Activated naive CD8-positive, alpha-beta T cell treated with anti-CD3 and anti-CD28 coated beads for 36 hours (primary cell): ENCODE measurements at regions not wholly inside any gene's neighbourhood (a gene's known extent, or its start where the extent isn't known, plus 50 kb on each side); places are given as distances from the start of the nearest gene placed in this dataset.
"Not testable (repeated sequence)": the region's sequence is repeated elsewhere in the genome, so short reads cannot be mapped to it uniquely, and the experiment has no call there.

Experiments
- DNase-seq: peaks from one replicate; pipeline ENCODE4 v3.0.0; 2021
- H3K27ac Mint-ChIP-seq: one replicate; pipeline ENCODE4 v1.8.0; 2022; ENCODE audit warnings: mild to moderate bottlenecking, moderate library complexity, mixed read lengths
- H3K27me3 Mint-ChIP-seq: one replicate; pipeline ENCODE4 v1.8.0; 2022; ENCODE audit warnings: mild to moderate bottlenecking, mixed read lengths
- H3K36me3 Mint-ChIP-seq: one replicate; pipeline ENCODE4 v1.8.0; 2021; ENCODE audit warnings: mild to moderate bottlenecking, mixed read lengths
- H3K4me1 Mint-ChIP-seq: one replicate; pipeline ENCODE4 v1.8.0; 2021; ENCODE audit warnings: mixed read lengths
- H3K4me3 Mint-ChIP-seq: one replicate; pipeline ENCODE4 v1.8.0; 2022; ENCODE audit warnings: mild to moderate bottlenecking, moderate library complexity, mixed read lengths
- H3K9me3 Mint-ChIP-seq: one replicate; pipeline ENCODE4 v1.8.0; 2022; ENCODE audit warnings: mixed read lengths

- H3K27me3 Mint-ChIP-seq, result no peaks in the 10 kb centered on the region
- no peak for DNase-seq
- H3K36me3 Mint-ChIP-seq, result no peaks in the 10 kb centered on the region
- H3K4me1 Mint-ChIP-seq, result no peaks in the 10 kb centered on the region
- H3K4me3 Mint-ChIP-seq, result no peak overlapping the region
- no peak overlapping the region for H3K27ac Mint-ChIP-seq
- H3K9me3 Mint-ChIP-seq, result no peaks in the 10 kb centered on the region
These were observed 580.8 kb upstream of the SLC8A1 start for GRCh38 chr2:41032715-41033114.

- Mint-ChIP-seq H3K27ac (no peak overlapping the region), H3K36me3 (no peaks in the 10 kb centered on the region)
These were observed 581.2 kb upstream of the SLC8A1 start for GRCh38 chr2:41033127-41033526.

GRCh38 chr2:41038408-41038807 lies 586.5 kb upstream of the SLC8A1 start:
- no peak overlapping the region for H3K27ac Mint-ChIP-seq
- no peak for DNase-seq
- H3K9me3 Mint-ChIP-seq, result no peaks in the 10 kb centered on the region
- H3K36me3 Mint-ChIP-seq, result no peaks in the 10 kb centered on the region
- H3K4me1 Mint-ChIP-seq, result no peaks in the 10 kb centered on the region
- no peaks in the 10 kb centered on the region for H3K27me3 Mint-ChIP-seq
- H3K4me3 Mint-ChIP-seq, result no peak overlapping the region

More at GRCh38 chr2:41033127-41033526, 581.2 kb upstream of the SLC8A1 start:
- Mint-ChIP-seq H3K4me1 (no peaks in the 10 kb centered on the region), H3K9me3 (no peaks in the 10 kb centered on the region), H3K27me3 (no peaks in the 10 kb centered on the region), H3K4me3 (no peak overlapping the region)
- no peak for DNase-seq

- not testable (repeated sequence) for H3K4me3 Mint-ChIP-seq, H3K9me3 Mint-ChIP-seq, H3K4me1 Mint-ChIP-seq, H3K36me3 Mint-ChIP-seq, H3K27ac Mint-ChIP-seq, H3K27me3 Mint-ChIP-seq, DNase-seq
These were observed 587.9 kb upstream of the SLC8A1 start for GRCh38 chr2:41039750-41040149.

GRCh38 chr2:41040782-41041520 lies 589.1 kb upstream of the SLC8A1 start:
- Mint-ChIP-seq H3K4me1 (no peaks in the 10 kb centered on the region), H3K4me3 (no peak overlapping the region)

GRCh38 chr2:41042343-41042742 lies 590.5 kb upstream of the SLC8A1 start:
- no peaks in the 10 kb centered on the region for H3K36me3 Mint-ChIP-seq
- H3K4me1 Mint-ChIP-seq, result no peaks in the 10 kb centered on the region
- no peak overlapping the region for H3K4me3 Mint-ChIP-seq
- no peaks in the 10 kb centered on the region for H3K27me3 Mint-ChIP-seq
- H3K9me3 Mint-ChIP-seq, result peaks cover 1% of the 10 kb centered on the region
- H3K27ac Mint-ChIP-seq, result no peak overlapping the region
- DNase-seq, result no peak

More at GRCh38 chr2:41040782-41041520, 589.1 kb upstream of the SLC8A1 start:
- DNase-seq, result no peak
- H3K36me3 Mint-ChIP-seq, result no peaks in the 10 kb centered on the region
- H3K27me3 Mint-ChIP-seq, result no peaks in the 10 kb centered on the region
- no peak overlapping the region for H3K27ac Mint-ChIP-seq
- peaks cover 1% of the 10 kb centered on the region for H3K9me3 Mint-ChIP-seq

GRCh38 chr2:41061356-41061755 lies 609.5 kb upstream of the SLC8A1 start:
- Mint-ChIP-seq H3K27ac (no peak overlapping the region), H3K9me3 (peaks cover 2% of the 10 kb centered on the region), H3K27me3 (no peaks in the 10 kb centered on the region), H3K4me3 (no peak overlapping the region), H3K36me3 (no peaks in the 10 kb centered on the region), H3K4me1 (no peaks in the 10 kb centered on the region)
- DNase-seq, result no peak

GRCh38 chr2:41062336-41062735 lies 610.4 kb upstream of the SLC8A1 start:
- DNase-seq, result no peak
- H3K9me3 Mint-ChIP-seq, result peaks cover 2% of the 10 kb centered on the region
- no peak overlapping the region for H3K4me3 Mint-ChIP-seq
- H3K27me3 Mint-ChIP-seq, result no peaks in the 10 kb centered on the region
- H3K27ac Mint-ChIP-seq, result no peak overlapping the region
- no peaks in the 10 kb centered on the region for H3K4me1 Mint-ChIP-seq
- H3K36me3 Mint-ChIP-seq, result no peaks in the 10 kb centered on the region

- no peak overlapping the region for H3K27ac Mint-ChIP-seq
- DNase-seq, result no peak
These were observed 614.3 kb upstream of the SLC8A1 start for GRCh38 chr2:41066168-41066567.

GRCh38 chr2:41068740-41069139 lies 616.9 kb upstream of the SLC8A1 start:
- Mint-ChIP-seq H3K27me3 (no peaks in the 10 kb centered on the region), H3K4me1 (no peaks in the 10 kb centered on the region)
- no peak for DNase-seq

More at GRCh38 chr2:41066168-41066567, 614.3 kb upstream of the SLC8A1 start:
- peaks cover 2% of the 10 kb centered on the region for H3K9me3 Mint-ChIP-seq
- no peaks in the 10 kb centered on the region for H3K4me1 Mint-ChIP-seq
- no peaks in the 10 kb centered on the region for H3K27me3 Mint-ChIP-seq
- no peak overlapping the region for H3K4me3 Mint-ChIP-seq
- no peaks in the 10 kb centered on the region for H3K36me3 Mint-ChIP-seq

GRCh38 chr2:41078341-41078740 lies 626.5 kb upstream of the SLC8A1 start:
- no peak overlapping the region for H3K4me3 Mint-ChIP-seq
- no peak overlapping the region for H3K27ac Mint-ChIP-seq
- no peak for DNase-seq
- no peaks in the 10 kb centered on the region for H3K9me3 Mint-ChIP-seq
- no peaks in the 10 kb centered on the region for H3K4me1 Mint-ChIP-seq
- no peaks in the 10 kb centered on the region for H3K27me3 Mint-ChIP-seq
- no peaks in the 10 kb centered on the region for H3K36me3 Mint-ChIP-seq

More at GRCh38 chr2:41068740-41069139, 616.9 kb upstream of the SLC8A1 start:
- Mint-ChIP-seq H3K4me3 (no peak overlapping the region), H3K36me3 (no peaks in the 10 kb centered on the region), H3K9me3 (peaks cover 2% of the 10 kb centered on the region), H3K27ac (no peak overlapping the region)

- Mint-ChIP-seq H3K27me3 (no peaks in the 10 kb centered on the region), H3K36me3 (no peaks in the 10 kb centered on the region), H3K4me3 (no peak overlapping the region), H3K9me3 (no peaks in the 10 kb centered on the region), H3K4me1 (no peaks in the 10 kb centered on the region), H3K27ac (no peak overlapping the region)
- DNase-seq, result no peak
These were observed 627.1 kb upstream of the SLC8A1 start for GRCh38 chr2:41079011-41079410.

GRCh38 chr2:41084321-41084720 lies 632.4 kb upstream of the SLC8A1 start:
- Mint-ChIP-seq H3K27ac (no peak overlapping the region), H3K27me3 (no peaks in the 10 kb centered on the region), H3K9me3 (peaks cover 1% of the 10 kb centered on the region), H3K4me3 (no peak overlapping the region), H3K4me1 (no peaks in the 10 kb centered on the region), H3K36me3 (no peaks in the 10 kb centered on the region)
- no peak for DNase-seq

GRCh38 chr2:41087946-41088345 lies 636.1 kb upstream of the SLC8A1 start:
- Mint-ChIP-seq H3K4me3 (no peak overlapping the region), H3K27ac (no peak overlapping the region), H3K36me3 (no peaks in the 10 kb centered on the region), H3K9me3 (peaks cover 3% of the 10 kb centered on the region), H3K27me3 (no peaks in the 10 kb centered on the region), H3K4me1 (no peaks in the 10 kb centered on the region)
- DNase-seq, result no peak

- DNase-seq, result no peak
- H3K4me3 Mint-ChIP-seq, result no peak overlapping the region
- no peak overlapping the region for H3K27ac Mint-ChIP-seq
- no peaks in the 10 kb centered on the region for H3K4me1 Mint-ChIP-seq
- H3K9me3 Mint-ChIP-seq, result no peaks in the 10 kb centered on the region
- no peaks in the 10 kb centered on the region for H3K36me3 Mint-ChIP-seq
- H3K27me3 Mint-ChIP-seq, result no peaks in the 10 kb centered on the region
These were observed 649.4 kb upstream of the SLC8A1 start for GRCh38 chr2:41101281-41101680.

GRCh38 chr2:41109744-41110143 lies 657.9 kb upstream of the SLC8A1 start:
- Mint-ChIP-seq H3K36me3 (no peaks in the 10 kb centered on the region), H3K27ac (no peak overlapping the region), H3K4me1 (no peaks in the 10 kb centered on the region), H3K9me3 (peaks cover 5% of the 10 kb centered on the region), H3K27me3 (no peaks in the 10 kb centered on the region), H3K4me3 (no peak overlapping the region)
- no peak for DNase-seq
